ENCODE measurements at regions not wholly inside any gene's neighbourhood (a gene's known extent, or its start where the extent isn't known, plus 50 kb on each side); places are given as distances from the start of the nearest gene placed in this dataset.
"Not testable (repeated sequence)": the region's sequence is repeated elsewhere in the genome, so short reads cannot be mapped to it uniquely, and the experiment has no call there.

- no peak for DNase-seq
Measured at GRCh38 chr16:61421111-61421510, 615.1 kb downstream of the CDH8 start.

DNA sequence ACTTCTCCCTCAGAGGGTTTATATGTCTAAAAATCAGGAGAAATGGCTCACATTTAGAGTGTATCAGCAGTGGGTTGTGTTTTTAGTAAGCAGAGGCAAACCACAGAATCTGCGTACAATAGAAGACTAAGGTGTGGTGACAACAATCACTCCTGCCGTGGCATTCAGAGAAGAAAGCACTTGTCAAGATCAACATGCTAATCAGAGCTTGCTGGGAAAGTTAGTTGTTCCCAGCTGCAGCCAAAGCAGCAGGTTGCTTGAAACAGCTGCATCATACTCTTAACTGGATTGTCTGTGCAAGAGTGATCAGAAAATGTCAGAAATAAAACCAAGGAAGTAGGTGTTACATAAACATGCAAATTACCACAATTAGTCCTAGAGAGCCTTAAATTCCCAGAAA, 616.4 kb downstream of the CDH8 start:
- DNase-seq, result no peak

DNA sequence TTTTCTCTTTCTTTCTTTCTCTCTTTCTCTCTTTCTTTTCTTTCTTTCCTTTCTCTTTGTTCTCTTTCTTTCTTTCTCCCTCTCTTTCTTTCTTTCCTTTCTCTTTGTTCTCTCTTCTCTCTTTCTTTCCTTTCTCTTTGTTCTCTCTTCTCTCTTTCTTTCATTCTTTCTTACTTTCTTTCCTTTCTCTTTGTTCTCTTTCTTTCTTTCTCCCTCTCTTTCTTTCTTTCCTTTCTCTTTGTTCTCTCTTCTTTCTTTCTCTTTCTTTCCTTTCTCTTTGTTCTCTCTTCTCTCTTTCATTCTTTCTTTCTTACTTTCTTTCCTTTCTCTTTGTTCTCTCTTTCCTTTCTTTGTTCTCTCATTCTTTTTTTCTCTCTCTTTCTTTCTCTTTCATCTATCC, 617.4 kb downstream of the CDH8 start:
- DNase-seq, result not testable (repeated sequence)

- DNase-seq, result no peak
Measured at GRCh38 chr16:61415126-61415525, 621.1 kb downstream of the CDH8 start.

DNA sequence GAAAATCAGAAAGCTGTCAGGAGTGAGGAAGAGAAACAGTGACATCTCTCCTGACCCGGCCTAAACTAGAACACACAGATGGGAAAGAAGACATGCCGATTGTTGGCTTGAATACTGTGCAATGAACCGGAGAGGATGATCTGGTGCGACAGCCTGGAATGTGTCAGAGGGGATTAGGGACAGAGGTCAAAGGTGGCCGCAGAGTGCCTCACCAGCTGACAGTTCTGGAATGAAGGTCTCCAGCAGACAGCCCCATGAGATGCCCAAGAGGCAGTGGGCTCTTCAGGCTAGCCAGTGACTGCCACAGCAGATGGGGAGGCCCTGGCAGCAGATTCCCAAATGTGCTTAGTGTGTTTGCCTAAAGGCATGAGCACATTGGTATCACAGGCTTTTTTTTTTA, 623.2 kb downstream of the CDH8 start:
- DNase-seq, result peak; percentile 3

DNA sequence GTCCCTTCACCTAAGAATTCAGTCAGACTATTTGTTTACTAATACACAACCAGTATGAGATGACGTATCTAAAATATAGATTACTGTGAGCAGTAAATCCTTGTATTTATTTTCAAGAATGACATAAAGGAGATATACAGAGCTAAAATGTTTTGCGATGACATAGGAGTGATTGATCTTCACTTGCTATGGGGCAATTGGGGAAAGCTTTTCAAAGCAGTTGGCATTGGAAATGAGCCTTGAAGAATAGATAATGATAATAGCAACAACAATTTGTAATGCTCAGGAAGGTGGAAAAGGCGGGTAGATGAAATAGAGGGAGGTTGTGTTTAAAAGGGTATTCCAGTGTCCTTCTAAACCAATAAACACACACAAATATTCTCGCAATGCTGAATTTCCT, 623.7 kb downstream of the CDH8 start:
- DNase-seq, result no peak

DNA sequence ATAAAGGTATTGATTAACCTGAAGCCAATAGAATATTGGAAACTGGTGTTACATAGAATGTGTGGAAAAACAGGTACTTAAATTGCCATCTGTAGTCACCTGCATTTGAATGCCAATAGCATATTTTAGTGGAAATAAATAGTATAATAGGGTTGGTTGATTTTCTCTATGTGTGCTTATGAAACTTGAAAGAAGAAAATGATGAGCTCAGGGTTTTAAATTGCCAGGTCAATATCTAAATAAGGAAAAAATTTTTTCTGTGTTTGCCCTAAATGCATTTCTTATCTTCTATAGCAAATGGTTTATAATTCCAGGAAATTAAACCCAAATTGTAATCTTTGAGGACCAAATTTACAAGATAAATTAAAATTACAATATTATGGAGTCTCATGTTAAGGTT, 626.6 kb downstream of the CDH8 start:
- no peak for DNase-seq

- DNase-seq, result no peak
Measured at GRCh38 chr16:61403386-61403785, 632.9 kb downstream of the CDH8 start.

GRCh38 chr16:61391896-61392295, 644.3 kb downstream of the CDH8 start:
- no peak for DNase-seq

GRCh38 chr16:61390965-61391637, 645.1 kb downstream of the CDH8 start:
- no peak for DNase-seq

- no peak for DNase-seq
Measured at GRCh38 chr16:61385392-61386071, 650.7 kb downstream of the CDH8 start.

DNA sequence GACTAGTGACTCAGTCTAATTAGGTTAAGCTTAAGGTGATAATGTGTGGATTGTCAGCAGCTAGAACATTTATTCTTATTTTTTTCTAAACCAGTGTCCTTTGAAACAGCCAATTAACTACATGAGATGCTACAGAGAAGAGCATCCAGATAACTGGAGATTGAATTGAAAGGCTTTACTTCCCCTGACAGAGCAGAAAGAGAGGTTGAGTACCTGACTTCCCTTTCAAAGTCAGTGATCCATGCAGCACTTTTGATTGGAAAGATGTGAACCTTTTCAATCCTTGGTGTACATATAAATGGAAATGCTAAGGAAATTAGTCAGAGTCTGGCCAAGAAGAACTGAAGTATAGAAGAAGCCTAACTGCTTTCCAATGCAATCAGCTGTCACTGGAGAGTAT, 653.8 kb downstream of the CDH8 start:
- DNase-seq, result no peak

- DNase-seq, result no peak
Measured at GRCh38 chr16:61379311-61379710, 656.9 kb downstream of the CDH8 start.

DNA sequence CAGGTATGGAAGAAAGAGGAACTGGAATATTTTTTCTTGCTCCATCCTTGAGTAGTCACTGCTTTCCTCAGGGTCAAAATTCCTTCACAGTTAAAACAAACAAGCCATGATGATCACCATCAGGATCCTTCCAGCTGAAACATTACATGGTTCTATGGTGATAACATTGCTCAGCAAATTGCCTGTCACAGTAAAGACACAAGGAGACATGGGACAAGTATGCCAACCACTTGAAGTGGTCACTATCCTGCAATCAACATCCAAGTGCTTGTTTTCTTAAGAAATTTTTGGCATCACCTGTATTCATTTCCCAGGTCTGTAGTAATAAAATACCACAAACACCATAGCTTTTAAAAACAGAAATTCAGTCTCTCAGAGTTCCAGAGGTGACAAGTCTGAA, 662.2 kb downstream of the CDH8 start:
- DNase-seq, result no peak

DNA sequence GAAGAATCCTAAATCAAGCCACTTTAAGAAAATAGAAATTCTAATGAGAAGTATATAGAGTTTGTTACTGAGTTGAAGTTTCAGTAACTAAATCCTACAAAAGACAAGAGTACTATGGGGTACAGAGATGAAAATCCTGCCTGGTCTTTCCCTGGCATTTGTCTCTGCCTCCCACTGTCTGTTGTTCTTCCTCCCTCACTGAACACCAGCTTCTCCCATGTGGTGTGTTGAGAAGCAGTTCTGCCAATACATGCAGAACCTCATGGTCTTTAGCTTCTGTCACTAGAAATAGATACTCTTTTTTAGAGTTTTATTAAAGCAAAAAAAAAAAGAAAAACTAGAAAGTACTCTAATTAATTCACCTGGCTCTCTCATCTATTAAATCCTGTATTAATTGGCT, 664.4 kb downstream of the CDH8 start:
- DNase-seq, result no peak

- no peak for DNase-seq
Measured at GRCh38 chr16:61371388-61371787, 664.9 kb downstream of the CDH8 start.

DNA sequence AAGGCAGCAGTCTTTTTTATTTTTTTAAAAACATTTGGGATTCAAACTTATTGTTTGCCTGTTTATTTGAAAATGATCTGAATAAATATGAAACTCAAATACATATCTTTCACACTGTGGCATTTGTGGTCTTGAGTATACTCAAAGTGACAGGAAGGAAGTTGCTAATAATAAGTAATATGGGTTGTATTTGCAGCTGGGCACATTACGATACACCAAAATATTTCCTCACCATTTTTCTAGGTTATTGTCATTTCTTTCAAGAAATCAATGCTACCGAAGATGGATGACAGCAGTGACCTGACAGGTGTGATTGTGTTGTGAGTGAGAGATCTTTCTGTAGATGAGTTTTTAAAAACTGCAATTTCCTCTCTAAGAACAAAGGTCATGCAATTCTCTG, 665.7 kb downstream of the CDH8 start:
- DNase-seq, result no peak

DNA sequence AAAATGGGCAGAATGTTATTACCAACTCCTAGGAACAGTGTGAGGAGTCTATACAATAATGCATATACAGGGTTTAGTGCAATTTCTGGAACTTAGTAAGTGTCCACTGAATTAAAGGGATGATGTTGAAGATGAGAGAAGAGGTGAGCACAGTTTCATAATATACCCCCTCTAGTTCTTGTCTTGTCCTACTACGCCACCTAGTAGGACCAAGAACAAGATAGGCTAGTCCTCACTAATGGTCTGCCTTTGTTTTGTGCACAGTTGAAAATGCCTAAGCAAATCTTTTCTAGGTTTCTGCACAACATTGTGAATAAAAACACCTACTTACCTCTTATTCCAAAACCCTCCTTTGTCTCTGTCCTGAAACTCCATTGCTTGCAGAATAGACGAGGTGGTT, 670.2 kb downstream of the CDH8 start:
- no peak for DNase-seq

GRCh38 chr16:61364990-61365389, 671.2 kb downstream of the CDH8 start:
- no peak for DNase-seq

- no peak for DNase-seq
Measured at GRCh38 chr16:61362585-61362984, 673.7 kb downstream of the CDH8 start.

GRCh38 chr16:61344791-61345190, 691.4 kb downstream of the CDH8 start:
- no peak for DNase-seq

DNA sequence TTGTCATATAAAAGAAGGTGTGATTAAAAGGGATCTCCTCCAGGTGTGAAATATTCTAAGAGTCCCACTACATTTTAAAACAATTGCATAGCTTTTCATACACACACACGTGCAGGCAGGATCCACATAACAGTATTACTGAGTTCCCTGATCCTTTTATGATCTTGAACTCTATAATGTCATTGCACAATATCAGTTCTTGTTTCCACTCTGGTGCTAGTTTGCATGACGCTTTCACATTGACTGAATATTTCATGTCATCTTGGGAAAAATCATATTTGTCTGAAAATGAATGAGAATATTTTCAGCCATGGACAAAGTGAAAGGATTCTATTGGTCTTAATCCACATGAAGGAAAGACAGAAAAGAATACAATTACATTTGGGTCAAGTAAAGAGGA, 703.8 kb downstream of the CDH8 start:
- no peak for DNase-seq

GRCh38 chr16:61324044-61324443, 712.2 kb downstream of the CDH8 start:
- no peak for DNase-seq

DNA sequence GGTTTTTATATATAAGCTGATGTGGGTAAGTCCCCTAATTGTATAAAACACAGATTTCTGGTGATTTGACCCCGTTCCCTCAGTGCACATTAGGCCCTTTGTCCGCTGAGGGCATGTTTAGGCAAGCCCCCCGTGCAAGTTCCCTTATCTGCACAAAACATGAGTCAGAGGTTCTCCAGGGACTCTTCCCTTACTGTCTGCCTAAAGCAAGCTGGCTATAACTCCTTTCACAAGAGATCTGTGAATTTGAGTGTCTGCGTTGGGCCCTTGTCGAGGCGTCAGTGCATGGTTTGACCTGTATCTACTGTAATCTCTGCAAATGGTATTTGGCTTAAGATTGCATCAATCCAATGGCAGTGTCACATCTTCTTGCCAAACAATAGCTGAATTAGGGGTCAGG, 712.8 kb downstream of the CDH8 start:
- DNase-seq, result no peak

DNA sequence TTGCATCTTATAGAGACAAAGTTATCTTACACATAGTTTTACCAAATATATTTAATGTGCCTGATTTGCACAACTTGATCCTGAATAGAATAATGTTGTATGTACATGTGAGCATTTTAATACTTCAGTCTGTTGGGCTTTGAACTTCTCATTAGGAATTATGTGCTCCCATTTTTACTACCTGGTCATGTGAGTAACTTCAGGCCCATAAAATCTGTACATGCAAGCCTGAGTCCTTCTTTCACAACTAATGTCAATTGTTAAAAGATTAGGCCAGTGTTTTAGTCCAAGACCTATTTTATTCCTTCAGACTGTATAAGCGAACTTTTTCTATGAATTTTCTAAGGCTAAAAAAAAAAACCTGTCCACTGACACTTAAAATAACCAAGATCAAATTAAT, 715.4 kb downstream of the CDH8 start:
- no peak for DNase-seq

Data from activated naive CD4-positive, alpha-beta T cell treated with anti-CD3 and anti-CD28 coated beads, Interleukin-2, amount 50 U/mL, for 16 hours (primary cell).